ENCODE measurements at regions not wholly inside any gene's neighbourhood (a gene's known extent, or its start where the extent isn't known, plus 50 kb on each side); places are given as distances from the start of the nearest gene placed in this dataset.

DNA sequence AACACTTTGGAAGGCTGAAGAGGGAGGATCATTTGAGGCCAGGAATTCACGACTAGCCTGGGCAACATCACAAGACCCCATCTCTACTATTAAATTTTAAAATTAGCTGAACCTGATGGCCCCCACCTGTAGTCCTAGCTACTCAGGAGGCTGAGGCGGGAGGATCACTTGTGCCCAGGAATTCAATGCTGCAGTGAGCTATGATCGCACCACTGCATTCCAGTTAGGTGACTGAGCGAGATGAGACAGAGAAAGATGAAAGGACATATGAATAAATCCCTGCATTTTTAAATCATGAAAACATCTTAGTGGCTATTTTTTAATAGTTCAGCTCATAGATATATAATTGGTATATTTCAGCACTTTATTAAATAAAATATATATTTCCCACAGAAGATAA lies 93.8 kb downstream of the GPR63 start:
- TF ChIP-seq, protein P1, sequence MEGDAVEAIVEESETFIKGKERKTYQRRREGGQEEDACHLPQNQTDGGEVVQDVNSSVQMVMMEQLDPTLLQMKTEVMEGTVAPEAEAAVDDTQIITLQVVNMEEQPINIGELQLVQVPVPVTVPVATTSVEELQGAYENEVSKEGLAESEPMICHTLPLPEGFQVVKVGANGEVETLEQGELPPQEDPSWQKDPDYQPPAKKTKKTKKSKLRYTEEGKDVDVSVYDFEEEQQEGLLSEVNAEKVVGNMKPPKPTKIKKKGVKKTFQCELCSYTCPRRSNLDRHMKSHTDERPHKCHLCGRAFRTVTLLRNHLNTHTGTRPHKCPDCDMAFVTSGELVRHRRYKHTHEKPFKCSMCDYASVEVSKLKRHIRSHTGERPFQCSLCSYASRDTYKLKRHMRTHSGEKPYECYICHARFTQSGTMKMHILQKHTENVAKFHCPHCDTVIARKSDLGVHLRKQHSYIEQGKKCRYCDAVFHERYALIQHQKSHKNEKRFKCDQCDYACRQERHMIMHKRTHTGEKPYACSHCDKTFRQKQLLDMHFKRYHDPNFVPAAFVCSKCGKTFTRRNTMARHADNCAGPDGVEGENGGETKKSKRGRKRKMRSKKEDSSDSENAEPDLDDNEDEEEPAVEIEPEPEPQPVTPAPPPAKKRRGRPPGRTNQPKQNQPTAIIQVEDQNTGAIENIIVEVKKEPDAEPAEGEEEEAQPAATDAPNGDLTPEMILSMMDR (IDR thresholded peaks at IDR 0.05) = no peak
- TF ChIP-seq FOXJ3 (CRISPR knock-in tag; IDR thresholded peaks at IDR 0.05; ENCODE audit: borderline replicate concordance) (no peak), ZSCAN18 (CRISPR knock-in tag; IDR thresholded peaks at IDR 0.05) (no peak), NFE2L1 (CRISPR knock-in tag; IDR thresholded peaks at IDR 0.05) (no peak), NFYB (CRISPR knock-in tag; conservative IDR thresholded peaks at IDR 0.05; ENCODE audit: low read depth) (no peak)

Data from WTC11 (cell line).